Germinal center (tissue), 1 donor: ENCODE measurements at regions not wholly inside any gene's neighbourhood (a gene's known extent, or its start where the extent isn't known, plus 50 kb on each side); places are given as distances from the start of the nearest gene placed in this dataset.

ENCODE experiments used
- DNase-seq: peaks from one replicate; pipeline ENCODE4 v3.0.0; 2012; ENCODE audit warnings: mixed read lengths, low spot score

DNA sequence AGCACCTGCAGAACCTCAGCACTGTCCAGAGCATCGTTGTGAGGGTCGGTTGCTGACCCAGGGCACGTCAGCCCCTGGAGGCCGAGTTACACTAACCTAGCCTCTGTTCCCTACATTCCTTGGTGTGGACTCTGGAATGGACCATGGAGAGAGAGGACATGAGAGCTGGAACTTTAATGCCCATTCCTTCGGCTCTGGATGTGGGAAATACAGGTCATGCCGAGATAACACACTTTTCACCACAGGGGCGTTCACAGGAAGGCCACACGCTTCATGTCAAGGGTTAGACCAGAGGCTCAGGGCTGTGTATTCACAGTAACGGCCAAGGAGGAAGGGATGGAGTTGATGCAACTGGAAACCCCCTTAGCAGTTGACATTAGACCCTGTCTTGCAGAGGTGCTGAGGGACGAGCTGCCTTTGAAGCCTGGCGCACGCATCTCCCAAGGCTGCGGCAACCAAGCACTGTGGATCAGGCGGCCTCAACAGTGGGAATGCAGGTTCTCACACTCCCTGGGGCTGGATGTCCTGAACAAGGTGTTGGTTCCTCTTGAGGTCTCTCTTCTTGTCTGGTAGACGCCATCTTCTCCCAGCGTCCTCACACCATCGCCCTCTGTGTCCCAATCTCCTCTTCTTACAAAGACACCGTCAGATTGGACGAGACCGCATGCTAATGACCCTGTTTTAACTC is 245.2 kb downstream of the KLF6 start:
- no peak for DNase-seq

DNA sequence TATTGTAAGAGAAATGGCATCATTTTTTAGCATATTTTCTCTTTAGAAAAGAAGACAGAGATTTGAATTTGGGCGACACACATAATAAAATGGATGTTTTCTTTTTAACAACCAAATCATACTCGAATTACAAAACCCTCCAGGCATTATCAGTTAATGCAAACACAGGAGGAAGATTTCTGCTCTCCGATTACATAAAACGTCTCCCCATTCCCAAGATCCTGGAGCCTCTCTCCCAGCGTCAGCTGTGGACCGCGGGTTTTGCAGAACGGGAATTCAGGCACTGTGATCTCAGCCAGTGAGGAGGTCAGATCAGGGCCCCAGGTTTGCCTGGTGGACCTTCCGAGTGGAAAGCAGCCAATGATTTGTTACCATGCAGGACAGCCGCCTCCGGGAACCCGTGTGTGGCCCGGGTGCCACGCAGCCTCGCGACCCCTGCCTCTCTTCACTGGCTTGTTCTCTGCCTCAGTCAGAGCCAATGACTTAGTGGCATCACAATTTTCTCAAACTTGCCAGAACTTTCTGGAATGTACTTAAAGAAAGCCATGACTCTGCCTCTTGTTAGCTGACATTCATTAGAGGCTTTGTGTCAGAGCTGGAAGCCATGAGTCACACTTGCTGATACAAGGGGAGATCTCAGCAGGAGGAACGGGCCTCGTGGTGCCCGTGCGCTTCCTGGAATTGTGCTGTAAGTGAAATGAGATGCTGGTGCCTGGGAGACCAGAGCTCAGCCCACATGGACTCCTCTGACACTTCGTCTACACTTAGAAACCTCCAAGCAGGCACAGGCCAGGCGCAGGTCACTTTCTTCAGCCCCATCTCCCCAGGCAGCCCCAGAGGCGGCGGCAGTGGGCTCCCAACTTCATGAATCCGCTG is 246.1 kb downstream of the KLF6 start:
- no peak for DNase-seq

DNA sequence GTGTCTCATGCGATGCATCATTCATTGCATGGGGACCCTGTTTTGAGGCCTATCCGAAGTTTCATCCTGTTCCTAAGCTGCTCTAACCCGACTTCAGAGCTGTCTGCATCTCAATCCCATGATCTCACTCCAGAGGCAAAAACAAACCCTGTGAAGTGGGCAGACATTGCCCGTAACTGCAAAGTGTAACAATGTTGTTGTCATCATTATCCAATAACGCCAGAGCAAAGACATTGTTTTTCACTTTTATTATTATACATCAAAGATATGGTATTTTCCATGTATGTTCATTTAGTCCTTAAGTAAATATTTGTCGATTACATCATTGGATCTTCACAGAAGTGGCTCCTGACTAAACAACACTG is 246.7 kb downstream of the KLF6 start:
- no peak for DNase-seq

DNA sequence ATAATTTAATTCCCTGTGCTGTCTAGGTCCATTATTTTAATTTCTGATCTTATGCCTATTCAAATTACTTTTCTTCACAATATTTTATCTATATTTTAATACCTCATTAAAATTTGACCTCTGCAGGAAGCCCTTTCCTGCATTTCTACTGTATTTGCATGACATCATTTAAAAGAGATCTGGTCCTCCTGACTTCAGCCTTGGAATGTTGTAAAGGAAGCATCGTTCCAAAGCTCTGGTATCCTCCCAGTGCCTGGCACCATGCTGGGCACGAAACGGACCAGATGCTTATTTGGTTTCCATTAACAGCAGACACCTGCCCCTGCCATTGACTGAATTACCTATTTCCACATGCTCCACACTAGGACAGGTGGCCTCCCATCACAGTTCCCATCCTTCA is 247.5 kb downstream of the KLF6 start:
- no peak for DNase-seq

DNA sequence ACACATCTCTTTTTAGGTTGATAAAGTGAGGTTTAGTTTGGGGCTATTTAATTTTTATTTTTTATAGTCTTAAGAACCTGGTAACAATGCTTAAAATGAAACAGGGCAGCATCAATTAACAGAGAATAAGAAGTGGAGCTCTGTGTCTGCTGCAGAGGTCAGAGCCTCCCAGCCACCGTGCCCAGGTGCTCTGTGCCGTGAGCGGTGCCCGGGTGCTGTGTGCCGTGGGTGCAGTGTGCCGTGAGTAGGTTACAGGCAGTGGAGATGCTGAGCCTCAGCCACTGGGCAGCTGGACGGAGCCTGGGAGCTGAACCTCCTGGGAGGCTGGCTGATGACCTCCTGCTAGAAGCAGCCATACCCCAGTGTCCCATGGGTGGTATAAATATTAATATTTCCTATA is 250.0 kb downstream of the KLF6 start:
- no peak for DNase-seq

DNA sequence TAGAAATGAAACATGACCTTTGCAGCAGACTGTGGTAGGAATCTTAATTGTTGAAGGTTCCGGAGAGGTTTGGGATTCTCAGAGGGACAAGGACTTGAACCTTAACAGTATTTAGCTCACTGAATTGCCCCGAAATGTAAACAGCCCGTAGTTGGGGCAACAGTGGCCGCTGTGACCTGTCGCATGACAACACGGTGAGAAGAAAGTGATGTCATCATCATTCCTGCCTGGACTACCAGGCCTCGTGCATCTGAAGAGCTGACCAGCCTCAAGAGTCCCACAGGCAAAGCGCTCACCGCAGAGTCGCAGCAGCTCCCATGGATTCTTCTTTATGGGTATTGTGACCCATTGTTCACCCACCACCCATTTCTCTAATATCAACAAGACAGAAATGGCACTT is 250.6 kb downstream of the KLF6 start:
- no peak for DNase-seq

DNA sequence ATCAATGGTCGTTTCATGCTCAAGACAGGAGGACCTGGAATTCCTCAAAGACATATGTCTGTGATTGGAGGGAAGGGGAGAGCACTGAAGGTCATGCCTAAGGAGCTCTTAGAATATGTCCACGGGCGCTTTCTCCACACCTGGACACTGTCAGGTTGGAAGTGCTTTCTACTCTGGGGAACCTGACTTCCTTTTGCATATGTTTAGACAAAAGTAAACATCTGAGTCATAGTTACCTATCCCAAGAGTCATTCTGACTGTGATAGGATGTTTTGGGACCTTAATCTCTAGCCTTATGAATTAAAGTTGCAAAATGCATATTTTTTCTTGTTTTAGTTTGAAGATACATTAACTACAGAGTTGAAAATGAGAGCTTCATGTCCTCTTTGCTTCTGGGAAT is 251.7 kb downstream of the KLF6 start:
- no peak for DNase-seq

DNA sequence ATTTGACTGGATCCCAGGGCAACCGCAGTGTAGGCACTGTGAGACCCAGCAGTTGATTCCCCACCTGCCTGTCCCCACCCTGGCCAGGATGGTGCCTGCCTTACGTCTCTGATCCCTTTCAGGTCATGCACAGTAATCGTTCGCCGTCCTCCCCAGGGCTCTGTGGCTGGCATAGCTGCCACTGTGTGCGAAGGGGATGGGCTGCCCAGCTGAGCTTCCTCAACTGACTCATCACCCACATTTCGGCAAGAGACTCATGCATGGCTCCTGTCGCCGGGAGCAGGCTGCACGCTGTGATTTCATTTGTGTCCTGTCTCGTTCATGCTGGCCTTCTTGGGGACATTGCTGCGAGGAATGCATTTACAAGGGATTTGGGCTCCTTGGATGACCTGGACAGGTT is 252.4 kb downstream of the KLF6 start:
- DNase-seq: no peak

DNA sequence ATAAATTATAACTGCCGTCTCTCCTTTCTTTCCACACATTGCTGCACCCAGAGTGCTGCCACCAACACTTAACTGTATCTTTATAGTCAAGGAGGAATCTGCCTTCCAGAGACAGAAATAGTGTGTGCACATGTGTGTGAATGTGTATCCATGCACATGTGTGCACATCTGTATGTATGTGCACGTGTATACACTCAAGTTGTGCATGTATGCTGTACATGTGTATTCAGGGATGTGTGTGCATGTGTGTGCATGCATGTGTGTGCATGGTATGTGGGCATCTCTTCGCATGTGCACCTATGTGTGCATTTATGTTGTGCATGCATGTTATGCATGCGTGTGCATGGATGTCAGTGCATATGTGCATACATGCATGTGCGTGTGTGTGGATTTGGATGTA is 253.3 kb downstream of the KLF6 start:
- DNase-seq: no peak

DNA sequence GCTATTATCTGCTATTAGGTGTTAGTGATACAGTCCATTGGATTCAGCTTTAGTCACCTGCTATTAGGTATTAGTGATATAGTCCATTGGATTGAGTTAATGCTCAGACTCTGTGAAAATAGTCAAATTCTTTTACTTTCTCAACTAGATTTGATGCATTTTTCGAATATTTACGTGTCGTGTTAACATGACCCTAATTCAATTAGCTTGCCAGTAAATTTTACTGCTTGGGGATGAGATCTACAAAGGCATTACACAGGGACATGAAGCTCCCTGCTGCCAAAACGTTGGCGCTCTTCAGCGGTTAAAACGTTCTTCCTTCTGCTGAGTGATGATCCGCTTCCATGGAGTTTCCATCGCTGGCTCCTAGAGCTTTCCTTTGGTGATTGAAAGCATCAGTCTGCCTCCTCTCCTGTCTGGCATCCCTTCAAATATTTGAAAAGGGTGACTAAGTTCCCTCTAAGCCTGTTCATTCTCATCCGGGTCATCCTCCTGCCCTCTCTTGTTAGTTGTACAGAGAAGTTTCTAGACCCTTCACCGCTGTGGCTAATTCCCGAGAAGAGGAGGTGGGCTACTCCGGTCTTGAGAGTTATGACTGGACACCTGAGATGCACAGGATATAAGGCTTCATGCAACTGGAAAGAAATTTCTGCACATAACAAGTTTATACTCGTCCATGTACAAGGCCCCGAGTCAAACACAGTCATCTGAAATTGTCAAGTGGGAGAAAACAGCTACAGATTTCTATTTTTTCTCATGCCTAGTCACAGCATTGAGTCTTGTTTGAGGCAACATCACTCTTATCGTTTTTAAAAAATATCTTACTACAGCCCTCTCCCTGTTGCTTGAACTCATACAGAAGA is 254.0 kb downstream of the KLF6 start:
- DNase-seq: no peak

DNA sequence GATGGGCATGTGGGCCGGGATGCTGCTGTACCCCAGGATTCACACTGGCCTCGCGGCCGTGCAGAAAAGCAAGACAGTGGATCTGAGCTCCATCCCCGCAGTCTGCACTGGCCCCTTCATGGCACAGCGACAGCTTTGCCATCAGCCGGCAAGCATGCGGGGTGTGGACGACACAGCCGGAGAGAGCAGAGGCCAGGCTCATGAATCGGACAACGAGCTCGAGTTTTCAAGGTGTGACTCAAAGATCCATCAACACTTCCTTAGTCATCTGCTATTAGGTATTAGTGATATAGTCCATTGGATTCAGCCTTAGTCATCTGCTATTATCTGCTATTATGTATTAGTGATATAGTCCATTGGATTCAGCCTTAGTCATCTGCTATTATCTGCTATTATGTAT is 254.7 kb downstream of the KLF6 start:
- no peak for DNase-seq

DNA sequence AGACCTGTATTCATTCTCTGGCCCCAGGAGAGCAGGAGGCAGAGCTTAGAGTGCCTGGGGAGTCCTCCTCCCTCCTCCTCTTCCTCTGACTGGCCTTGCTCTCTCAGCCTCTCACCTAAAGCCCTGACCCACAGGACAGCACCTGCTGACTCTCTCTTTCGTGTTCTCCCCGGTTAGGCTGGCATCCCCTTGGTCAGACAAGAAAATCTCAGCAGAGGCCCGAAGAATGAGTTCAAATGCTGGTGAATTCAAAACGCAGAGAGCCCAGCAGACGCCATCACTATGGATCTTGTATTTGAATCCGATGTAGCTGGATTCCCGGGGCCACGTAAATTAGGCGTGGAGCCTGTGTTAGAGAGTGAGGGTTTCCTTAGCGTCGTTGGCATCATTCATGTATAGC is 255.3 kb downstream of the KLF6 start:
- no peak for DNase-seq

DNA sequence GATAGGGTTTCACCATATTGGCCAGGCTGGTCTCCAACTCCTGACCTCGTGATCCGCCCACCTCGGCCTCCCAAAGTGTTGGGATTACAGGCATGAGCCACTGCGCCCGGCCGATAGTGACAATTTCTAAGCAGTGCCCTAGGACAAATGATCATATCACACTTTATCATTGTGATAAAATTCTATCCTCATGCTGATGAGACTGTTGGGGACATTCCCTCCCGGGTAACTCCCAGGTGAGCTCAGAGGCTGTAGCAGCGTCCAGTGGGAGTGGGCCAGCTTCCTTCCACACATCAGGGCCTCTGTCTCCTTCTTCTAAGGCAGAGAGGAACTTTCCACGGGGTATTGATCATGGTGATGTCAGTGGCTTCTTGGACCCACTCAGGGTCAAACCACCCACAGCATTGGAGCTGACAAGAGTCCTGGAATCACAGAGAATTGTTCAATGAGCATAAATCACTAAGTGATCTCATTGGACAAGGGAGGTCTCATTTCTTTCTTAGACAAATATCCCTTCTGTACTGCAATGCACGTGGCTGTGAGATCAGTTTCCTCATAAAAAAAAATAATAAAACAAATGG is 256.1 kb downstream of the KLF6 start:
- DNase-seq: no peak

DNA sequence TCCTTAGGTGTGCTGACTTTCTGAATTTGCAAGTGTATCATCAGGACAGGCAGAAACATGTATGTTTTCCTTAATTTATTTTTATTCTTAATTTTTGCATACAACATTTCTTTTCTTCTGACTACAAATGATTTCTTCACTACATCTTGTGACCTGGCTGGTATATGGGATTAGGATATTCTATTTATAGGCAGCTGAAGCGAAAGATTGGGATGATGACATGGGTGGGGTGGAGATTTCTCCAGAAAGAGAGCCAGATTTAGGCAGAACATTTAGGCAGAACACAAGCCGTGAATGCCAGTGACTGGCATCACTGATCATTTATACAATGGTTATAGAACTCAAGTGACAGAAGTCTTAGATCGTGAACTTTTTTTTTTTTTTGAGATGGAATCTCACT is 256.7 kb downstream of the KLF6 start:
- DNase-seq: no peak

DNA sequence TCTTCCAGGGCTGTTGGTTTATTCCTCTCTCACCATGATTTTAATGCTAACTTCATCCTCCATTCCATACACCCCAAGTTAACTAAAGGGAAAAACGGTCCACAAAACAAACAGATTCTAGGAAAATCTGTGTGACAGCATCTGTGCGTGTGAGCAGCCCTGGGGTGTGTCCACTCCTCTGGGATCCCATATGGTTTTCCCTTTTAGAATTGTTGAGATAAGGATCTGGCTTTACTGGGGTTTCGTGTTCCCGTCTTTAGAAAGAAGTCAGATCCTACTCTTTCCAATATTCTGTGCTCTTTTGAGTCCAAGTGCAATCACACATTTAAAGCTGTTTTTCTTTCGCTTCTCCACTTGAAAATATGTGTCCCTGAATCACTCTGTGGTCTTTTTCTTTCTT is 257.1 kb downstream of the KLF6 start:
- no peak for DNase-seq

DNA sequence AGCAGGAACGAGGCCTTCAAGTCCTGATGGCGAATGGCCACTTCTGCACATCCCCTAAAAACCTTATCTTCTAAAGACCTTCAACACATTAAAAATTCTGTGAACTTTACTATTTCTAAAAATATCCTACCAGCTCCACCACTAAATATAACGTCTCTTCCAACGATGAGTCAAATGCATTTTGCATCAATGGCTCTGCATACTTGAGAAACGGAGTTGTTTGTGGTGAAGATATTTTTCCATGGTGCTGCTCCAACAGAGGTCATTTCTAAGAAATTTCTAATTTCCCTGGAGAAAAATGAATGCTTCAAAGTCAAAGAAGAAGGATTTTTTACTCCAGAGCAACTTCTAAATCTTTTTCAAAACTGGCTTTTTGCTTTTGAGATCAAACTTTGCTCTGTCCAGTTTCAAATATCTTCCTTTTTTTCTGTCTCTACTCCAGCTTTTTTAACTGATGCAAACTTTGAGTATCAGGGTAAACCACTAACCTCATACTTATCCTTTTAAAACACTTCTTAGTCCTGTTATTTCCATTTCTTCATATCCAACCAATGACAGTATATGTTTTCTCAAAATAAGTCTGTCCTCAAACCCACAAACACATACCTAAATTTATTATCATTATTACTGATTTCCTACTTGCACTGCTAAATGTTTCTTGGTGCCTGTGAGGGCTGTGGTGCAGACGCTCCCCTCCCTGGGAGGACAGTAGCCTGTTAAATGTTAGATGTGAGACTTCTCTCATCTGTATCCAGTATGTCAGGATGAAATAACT is 258.1 kb downstream of the KLF6 start:
- no peak for DNase-seq

DNA sequence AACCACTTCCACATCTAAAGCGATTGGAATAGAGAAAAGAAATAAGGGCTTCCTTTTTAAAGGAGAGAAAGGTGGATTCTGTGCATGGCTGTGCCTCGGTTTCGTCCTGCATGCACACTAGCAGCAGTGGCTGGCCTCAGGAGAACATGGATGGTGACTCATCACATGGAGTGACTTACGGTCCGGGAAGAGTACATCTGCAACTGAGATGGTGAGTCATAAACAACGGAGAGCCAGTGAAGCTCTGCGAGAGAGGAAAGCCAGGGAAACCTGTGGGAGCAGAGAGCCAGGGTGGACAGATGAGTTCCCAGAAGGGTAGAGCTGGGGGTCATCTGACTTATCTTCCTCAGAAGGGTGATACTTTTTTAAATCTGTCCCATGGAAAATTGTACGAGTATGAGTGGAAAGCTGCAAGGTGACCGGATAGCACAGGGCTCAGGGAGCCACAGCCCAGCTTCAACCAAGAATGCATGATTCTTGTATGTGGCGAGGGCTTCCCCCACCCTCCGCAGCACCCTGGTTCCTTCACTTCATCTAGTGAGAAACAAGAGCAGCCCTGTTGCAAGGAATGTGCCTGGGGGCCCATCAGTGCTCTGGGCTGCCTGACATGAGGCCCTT is 259.1 kb downstream of the KLF6 start:
- DNase-seq: no peak

DNA sequence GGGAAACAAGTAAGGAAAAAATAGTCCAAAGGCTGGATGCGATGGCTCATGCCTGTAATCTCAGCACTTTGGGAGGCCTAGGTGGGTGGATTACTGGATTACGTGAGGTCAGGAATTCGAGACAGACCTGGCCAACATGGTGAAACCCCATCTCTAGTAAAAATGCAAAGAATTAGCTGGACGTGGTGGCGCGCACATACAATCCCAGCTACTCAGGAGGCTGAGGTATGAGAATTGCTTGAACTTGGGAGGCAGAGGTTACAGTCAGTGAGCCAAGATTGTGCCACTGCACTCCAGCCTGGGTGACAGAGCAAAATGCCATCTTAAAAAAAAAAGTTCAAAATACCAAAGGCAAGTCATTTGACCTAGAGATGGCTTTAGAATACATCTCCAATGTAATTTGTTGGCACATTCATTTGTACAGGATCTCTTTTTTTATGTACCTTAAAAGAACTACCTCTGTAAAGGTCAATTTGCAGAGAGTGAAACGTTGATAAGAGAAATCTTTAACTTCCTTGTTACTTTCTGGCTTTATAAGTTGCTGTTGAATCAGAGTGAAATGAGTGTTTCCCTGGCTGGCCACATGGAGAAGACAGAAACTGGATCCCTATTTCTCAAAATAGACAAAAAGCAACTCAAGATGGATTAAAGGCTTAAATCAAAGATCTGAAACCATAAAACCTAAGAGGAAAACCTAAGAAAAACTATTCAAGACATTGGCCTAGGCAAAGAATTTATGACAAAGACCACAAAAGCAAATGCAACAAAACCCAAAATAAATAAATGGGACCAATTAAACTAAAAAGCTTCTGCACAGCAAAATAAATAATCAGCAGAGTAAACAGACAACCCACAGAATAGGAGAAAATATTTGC is 260.7 kb downstream of the KLF6 start:
- no peak for DNase-seq

DNA sequence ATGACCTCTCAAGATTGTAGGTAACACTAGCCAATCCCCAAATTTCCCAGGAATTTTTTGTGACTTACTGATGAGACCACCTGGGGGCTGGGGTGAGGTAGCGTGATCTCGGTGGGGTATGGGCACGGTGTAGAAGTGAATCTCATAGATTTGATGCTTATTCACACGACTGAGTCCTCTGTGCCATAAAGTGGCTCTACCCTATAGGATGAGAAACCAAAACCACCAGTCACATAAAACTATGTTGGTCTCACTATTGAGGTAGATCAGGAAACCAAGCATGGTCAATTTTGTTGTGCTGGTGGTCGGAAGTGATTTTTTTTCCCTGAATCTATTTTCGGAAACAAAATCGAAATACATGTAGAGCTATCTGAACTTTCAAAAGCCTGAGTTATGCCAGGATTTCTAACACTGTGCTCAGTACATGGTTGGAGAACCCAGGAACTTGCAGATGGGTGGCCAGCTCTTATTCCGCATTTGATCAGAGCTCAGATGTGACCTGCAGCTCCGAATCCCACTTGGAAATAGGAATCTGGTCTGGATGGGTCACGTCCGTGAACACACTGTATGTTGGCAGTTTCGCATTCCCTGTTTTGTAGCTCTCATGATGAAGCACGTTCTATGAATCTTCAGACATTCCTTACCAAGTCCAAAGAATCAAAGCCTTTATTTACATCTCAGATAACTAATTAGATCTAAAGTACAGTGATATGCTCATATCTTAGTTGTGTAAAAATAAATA is 261.5 kb downstream of the KLF6 start:
- no peak for DNase-seq

DNA sequence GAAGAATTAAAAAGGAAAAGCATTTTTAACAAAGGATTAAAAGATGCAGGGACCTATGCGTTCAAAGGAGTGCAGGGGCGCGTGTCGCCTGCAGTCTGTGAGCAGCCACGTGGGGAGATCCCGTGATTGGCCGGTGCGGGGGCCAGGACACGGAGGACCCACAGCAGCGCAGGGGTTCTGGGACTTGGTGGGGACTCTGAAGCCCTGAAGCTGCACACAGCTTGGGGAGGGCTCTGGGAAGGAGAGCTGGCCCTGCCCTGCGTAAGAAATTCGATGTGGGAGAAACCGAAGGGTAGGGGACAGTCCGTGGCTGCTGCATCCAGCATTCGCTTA is 268.1 kb downstream of the KLF6 start:
- no peak for DNase-seq
